ENCODE measurements at regions not wholly inside any gene's neighbourhood (a gene's known extent, or its start where the extent isn't known, plus 50 kb on each side); places are given as distances from the start of the nearest gene placed in this dataset.

DNA sequence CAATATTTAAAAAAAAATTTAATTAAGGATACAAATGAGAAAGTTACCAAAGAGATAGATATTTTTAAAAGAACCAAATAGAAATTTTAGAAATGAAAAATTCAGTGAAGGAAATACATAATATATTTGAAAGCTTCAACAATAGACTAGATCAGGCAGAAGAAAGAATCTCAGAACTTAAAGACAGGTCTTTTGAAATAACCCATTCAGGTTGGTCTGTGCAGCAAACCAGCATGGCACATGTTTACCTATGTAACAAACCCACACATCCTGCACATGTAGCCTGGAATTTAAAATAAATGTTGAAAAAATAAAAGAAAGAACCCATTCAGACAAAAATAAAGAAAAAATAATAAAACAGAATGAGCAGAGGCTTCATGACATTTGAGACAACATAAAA lies 221.1 kb upstream of the ID4 start:
- TF ChIP-seq SIN3A (IDR thresholded peaks at IDR 0.05; ENCODE audit: low read depth, low read length) (no peak), POLR2A (IDR thresholded peaks at IDR 0.05; ENCODE audit: low read depth, low read length) (no peak), TAF1 (IDR thresholded peaks at IDR 0.05; ENCODE audit: borderline replicate concordance, low read depth, low read length) (no peak), POLR2AphosphoS5 (IDR thresholded peaks at IDR 0.05; ENCODE audit: low read length) (no peak), SMARCA5 (IDR thresholded peaks at IDR 0.05) (no peak), EZH2 (IDR thresholded peaks at IDR 0.05; ENCODE audit: borderline replicate concordance, control insufficient read depth, low read depth, low read length) (no peak)
- TF ChIP-seq, protein P1, sequence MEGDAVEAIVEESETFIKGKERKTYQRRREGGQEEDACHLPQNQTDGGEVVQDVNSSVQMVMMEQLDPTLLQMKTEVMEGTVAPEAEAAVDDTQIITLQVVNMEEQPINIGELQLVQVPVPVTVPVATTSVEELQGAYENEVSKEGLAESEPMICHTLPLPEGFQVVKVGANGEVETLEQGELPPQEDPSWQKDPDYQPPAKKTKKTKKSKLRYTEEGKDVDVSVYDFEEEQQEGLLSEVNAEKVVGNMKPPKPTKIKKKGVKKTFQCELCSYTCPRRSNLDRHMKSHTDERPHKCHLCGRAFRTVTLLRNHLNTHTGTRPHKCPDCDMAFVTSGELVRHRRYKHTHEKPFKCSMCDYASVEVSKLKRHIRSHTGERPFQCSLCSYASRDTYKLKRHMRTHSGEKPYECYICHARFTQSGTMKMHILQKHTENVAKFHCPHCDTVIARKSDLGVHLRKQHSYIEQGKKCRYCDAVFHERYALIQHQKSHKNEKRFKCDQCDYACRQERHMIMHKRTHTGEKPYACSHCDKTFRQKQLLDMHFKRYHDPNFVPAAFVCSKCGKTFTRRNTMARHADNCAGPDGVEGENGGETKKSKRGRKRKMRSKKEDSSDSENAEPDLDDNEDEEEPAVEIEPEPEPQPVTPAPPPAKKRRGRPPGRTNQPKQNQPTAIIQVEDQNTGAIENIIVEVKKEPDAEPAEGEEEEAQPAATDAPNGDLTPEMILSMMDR (IDR thresholded peaks at IDR 0.05 in 2 of 3, conservative IDR thresholded peaks at IDR 0.05 in 1 of 3; ENCODE audit: control insufficient read depth in 2 of 3, extremely low read depth in 1 of 3, insufficient read depth in 1 of 3, low read depth in 3 of 3, low read length in 3 of 3): no peak
- TF ChIP-seq, protein P2, sequence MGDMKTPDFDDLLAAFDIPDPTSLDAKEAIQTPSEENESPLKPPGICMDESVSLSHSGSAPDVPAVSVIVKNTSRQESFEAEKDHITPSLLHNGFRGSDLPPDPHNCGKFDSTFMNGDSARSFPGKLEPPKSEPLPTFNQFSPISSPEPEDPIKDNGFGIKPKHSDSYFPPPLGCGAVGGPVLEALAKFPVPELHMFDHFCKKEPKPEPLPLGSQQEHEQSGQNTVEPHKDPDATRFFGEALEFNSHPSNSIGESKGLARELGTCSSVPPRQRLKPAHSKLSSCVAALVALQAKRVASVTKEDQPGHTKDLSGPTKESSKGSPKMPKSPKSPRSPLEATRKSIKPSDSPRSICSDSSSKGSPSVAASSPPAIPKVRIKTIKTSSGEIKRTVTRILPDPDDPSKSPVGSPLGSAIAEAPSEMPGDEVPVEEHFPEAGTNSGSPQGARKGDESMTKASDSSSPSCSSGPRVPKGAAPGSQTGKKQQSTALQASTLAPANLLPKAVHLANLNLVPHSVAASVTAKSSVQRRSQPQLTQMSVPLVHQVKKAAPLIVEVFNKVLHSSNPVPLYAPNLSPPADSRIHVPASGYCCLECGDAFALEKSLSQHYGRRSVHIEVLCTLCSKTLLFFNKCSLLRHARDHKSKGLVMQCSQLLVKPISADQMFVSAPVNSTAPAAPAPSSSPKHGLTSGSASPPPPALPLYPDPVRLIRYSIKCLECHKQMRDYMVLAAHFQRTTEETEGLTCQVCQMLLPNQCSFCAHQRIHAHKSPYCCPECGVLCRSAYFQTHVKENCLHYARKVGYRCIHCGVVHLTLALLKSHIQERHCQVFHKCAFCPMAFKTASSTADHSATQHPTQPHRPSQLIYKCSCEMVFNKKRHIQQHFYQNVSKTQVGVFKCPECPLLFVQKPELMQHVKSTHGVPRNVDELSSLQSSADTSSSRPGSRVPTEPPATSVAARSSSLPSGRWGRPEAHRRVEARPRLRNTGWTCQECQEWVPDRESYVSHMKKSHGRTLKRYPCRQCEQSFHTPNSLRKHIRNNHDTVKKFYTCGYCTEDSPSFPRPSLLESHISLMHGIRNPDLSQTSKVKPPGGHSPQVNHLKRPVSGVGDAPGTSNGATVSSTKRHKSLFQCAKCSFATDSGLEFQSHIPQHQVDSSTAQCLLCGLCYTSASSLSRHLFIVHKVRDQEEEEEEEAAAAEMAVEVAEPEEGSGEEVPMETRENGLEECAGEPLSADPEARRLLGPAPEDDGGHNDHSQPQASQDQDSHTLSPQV (IDR thresholded peaks at IDR 0.05): no peak

Measured in GM12878 (cell line).